ENCODE measurements at regions not wholly inside any gene's neighbourhood (a gene's known extent, or its start where the extent isn't known, plus 50 kb on each side); places are given as distances from the start of the nearest gene placed in this dataset.

DNA sequence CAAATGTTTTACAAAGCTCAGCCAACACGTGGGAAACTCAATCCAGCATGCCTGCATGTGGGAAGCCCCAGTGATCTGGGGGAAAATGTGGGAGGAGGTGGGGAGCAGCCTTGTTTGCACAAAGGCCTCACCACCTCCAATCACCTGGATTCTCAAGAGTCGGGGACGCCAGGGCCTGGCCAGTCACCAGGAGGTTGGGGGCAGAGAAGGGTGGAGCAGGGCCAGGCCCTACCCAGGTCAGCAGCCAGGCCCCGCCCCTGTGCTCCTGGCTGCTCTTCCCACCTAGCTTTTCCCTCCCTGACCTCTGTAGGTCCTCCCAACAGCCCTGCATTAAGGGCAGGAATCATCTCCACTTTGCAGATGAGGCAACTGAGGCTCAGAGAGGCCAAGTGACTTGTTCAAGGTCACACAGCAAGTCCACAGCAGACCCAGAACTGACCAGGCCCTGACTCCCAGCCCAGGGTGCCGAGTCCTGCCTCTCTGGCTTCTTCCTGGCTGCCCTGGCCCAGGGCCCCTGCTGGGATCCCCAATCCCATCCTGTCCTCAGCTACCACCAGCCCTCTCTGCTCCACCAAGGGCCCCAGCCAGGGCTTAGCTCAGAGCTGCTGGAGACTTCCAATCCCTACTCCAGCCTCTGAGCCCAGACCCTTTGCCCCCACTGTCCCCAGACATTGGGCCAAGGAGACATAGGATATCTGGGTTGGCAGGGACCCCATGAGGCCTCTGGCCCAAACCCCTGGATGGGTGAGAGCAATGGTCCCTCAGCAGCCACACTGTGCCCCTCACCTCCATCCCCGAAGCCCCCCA lies 508.6 kb downstream of the PTPRU start:
- no peak for FAIRE-seq

DNA sequence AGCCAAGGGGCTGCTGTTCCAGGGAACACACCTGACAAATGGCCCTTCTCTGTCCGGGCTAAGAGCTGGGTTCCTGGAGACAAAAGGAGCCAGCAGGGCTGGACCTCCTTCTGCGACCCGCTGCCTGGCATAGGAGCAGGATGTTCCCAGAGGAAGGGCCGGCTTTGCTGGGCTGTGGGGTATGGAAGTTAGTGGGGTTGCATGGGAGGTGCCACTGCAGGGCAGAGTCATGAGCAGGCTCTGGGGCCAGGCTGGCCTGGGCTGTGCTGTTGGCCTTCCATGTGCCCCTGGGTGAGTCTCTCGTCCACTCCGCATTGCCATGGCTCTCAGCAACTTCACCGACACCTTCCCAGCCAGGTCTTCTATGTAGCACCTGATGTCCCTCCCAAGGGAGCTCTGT lies 507.6 kb downstream of the PTPRU start:
- no peak for FAIRE-seq

DNA sequence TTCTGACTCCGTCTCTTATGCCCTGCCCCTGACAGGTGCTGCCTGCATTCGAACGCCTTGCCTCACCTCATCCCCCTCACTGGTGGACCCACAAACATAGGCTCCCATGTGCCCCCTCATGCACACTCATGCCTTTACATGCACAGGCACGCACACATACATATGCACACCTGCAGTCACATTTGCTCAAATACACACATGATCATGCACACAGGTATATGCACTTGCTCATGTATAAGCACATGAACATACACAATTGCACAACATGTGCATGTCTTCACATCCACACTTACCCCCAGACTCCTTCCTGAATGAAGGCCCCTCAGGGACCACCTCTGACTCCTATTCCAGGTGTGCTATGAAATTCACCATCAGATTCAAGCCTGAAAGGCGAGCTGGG lies 506.9 kb downstream of the PTPRU start:
- no peak for FAIRE-seq

- no peak for FAIRE-seq
Observed at GRCh38 chr1:29739176-29739575, 502.9 kb downstream of the PTPRU start.

DNA sequence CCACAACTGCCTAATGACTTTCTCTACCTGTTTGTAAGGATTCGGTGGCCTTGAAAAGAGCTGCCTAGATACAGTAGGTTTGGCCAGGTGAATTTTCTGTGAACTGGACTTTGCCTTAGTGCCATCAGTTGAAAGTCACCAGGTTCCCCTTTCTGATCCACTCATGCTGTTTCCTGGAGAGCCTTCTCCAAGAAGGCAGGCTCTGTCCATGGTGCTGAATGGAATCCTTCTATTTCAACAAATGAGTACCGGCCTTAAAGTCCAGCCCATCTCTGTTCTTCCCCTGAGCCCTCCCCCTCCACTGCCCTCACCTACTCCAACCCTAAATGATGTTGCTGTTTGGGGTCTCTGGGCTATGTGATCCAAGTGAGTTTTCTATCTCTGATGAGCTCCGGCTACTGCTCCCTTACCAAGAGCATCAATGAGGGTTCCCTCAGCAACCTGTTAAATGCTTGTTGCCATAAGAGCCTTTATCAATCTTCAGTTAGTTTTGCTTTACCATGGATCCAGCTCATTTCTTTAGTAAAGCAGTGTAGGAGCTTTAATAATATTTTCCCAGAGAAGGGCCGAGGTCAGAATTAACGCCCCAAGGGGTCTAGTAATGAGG lies 500.4 kb downstream of the PTPRU start:
- FAIRE-seq, result no peak

DNA sequence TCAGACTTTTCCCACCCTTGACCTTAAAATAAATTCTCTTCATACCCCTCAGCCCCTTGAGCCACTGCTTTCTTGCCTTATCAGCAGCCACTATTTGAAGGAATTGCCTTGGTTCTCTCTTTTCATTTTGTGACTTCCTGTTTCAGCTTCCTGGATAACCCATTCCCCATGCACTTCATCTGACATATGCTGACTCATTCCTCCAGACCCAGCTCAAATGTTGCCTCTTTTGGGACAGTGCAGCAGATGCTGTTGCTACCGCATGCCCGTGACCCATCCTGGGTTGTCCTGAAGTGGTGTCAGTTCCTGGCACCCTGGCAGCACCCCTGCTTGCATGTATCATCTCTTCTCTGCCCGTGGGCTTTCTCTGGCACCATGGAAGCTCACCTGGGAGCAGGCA lies 496.1 kb downstream of the PTPRU start:
- no peak for FAIRE-seq

DNA sequence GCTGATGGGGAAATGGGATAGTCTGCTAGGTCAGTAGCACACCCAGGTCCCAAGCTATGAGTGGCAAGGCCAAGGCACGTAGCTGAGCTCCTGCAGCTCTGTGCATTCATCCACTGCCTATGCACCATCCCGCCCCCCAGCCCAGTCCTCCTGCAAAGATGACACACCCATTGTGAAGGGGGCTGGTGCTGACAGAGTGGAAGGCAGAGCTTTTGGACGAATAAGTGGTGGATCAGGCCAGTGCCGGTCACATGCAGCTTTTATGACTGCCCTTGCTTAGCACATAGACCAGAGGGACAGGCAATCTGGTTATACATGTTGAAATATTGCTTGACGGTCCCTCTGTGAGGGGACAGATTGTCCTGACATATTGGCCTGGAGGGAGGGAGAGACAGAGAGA lies 494.3 kb downstream of the PTPRU start:
- no peak for FAIRE-seq

DNA sequence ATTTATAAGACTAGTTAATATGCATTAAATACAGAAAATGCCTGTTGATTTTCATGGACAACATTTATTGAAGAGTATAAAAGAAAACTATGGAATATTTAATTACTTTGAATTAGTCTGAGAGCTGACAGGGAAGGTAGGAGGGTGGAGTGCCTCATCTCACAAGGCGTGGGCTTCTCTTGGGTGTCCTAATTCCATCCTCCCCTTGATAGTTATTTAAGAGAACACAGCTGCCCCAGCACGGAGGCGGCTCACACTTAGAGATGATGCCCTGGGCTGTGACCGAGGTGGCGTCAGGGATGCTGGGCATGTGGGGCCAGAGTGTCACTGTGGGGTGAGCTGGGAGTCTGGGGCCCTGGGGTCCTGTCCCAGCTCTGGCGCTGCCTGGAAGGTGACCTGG lies 493.0 kb downstream of the PTPRU start:
- no peak for FAIRE-seq

GRCh38 chr1:29728703-29729102 lies 492.4 kb downstream of the PTPRU start:
- no peak for FAIRE-seq

DNA sequence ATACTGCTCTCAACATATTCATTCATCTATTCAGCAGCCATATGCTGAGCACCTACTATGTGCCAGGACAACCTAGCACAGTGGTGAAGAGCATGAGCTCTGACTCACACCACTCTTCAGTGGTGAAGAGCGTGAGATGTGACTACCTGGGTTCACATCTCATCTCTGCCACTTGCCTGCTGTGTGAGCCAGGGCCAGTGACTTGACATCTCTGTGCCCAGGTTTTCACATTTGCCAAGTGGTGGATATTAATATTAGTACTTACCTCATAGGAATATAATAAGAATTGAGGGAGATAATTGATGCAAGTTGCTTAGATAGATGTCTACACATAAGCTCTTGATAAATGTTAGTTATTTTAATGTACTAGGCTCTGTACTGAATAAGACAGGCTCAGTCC lies 488.9 kb downstream of the PTPRU start:
- no peak for FAIRE-seq

GRCh38 chr1:29722598-29722997 lies 486.3 kb downstream of the PTPRU start:
- FAIRE-seq, result no peak

- no peak for FAIRE-seq
Observed at GRCh38 chr1:29719253-29719652, 482.9 kb downstream of the PTPRU start.

GRCh38 chr1:29718791-29719190 lies 482.5 kb downstream of the PTPRU start:
- no peak for FAIRE-seq

GRCh38 chr1:29716306-29716705 lies 480.0 kb downstream of the PTPRU start:
- FAIRE-seq, result no peak

DNA sequence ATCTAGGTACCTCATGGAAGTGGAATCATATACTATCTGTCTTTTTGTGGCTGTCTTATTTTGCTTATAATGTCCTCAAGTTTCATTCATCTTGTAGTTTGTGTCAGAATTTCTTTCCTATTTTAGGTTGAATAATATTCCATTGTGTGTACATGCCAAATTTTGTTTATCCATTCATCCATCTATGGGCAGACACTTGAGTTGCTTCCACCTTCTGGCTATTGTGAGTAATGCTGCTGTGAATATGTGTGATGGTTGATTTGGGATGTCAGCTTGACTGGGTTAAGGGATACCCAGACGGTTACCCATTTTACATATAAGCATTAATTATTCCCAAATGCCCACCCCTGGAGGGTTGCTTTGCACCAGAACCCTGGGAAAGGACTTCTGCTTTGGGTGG lies 477.5 kb downstream of the PTPRU start:
- FAIRE-seq, result no peak

GRCh38 chr1:29712801-29713200 lies 476.5 kb downstream of the PTPRU start:
- FAIRE-seq, result no peak

DNA sequence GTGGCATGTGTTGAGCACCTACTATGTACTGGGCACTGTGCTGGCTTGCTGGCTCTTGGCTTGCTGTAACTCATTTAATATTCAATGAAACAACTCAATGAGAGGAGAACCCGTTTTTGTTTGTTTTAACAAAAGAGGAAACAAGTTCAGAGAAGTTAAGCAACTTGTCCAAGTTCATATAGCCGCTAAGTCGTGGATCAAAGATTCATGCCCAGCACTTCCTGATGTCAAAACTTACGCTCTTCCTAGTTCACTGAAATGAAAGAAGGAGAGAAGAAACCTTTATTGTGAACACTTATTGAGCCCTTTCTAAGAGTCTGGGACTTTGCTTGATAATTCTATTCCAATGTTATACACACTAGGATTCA lies 475.9 kb downstream of the PTPRU start:
- no peak for FAIRE-seq

- no peak for FAIRE-seq
Observed at GRCh38 chr1:29711582-29712283, 475.4 kb downstream of the PTPRU start.

GRCh38 chr1:29709704-29710280 lies 473.5 kb downstream of the PTPRU start:
- no peak for FAIRE-seq

DNA sequence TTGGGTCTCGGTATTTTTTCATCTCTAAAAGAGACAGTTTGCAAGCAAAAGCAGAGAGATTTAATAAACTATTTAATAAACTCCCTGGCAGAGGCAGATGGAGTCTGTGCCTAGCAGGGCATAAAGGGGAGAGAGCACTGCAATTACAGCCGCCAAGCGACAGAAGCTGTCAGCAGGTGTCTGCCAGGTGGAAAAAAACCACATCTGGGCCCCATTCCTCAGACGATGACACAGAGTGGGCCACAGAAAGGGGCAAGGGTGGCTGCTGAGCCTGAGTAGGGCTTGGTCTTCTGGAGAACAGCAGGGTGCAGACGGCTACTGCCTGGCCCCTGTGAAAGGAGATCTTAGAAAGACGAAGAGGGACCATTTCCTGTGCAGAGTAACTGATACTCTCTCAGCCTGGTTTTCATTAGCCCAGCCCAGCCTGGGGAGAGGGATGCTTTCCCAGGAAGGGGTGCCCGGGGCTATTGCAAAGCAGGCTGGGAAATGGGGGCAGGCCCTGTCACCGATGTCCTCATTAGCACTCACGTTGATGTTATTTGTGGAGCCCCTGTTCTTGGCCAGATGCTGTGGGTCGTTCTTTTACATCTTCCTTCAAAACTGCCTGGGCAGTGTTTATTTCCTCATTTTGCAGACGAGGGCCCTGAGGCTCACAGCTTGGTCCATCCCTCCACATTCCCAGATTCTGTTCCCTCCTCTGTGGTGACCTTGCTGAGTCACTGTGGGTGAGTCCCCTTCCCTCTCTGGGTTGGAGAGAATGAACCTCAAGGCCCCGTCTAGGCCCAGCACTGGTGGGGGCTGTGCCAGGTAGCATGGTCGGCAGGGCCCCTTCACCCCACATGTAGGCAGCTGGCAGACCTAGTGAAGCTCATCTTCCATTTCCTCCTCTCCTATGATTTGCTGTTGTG lies 472.7 kb downstream of the PTPRU start:
- no peak for FAIRE-seq

DNA sequence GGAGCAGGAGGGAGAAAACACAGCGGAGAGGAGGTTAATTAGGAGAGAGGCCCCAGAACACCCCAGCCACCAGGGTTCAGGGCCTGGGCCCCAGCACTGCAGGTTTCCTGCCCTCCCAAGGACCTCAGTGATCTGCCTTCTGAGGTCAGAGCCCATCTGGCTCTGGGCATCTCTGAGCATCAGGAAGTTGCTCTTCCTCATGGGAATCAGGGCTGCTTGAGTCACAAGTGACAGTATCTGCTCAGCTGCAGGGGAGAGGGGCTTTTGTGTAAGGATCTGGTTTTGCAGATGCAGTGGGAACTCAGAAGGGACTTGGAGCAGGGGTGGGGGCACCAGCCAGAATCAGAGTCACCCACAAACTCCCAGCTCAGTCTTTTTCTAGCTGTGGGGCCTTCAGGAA lies 472.1 kb downstream of the PTPRU start:
- no peak for FAIRE-seq

DNA sequence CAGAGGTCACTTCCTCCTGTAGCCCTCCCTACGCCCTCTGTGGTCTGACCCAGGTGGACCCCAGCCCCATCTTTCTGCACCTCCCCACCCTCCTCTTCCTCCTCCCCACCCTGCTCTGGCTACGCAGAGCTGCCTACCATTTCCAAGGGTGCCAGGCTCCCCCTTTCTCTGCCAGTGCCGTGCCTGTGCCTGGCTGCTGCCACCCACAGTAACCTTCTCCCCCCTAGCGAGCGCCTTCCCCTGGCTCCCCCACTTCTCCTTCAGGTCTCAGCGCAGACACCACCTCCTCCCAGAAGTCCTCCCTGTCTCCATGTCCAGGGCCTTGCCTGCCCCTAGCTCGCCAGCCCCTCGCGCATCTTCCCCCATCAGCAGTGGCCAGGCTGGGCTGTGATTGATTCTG lies 471.5 kb downstream of the PTPRU start:
- FAIRE-seq, result no peak

GRCh38 chr1:29706936-29707335 lies 470.6 kb downstream of the PTPRU start:
- FAIRE-seq, result no peak

Data from TTC549 (cell line).